ENCODE measurements at regions not wholly inside any gene's neighbourhood (a gene's known extent, or its start where the extent isn't known, plus 50 kb on each side); places are given as distances from the start of the nearest gene placed in this dataset.

DNA sequence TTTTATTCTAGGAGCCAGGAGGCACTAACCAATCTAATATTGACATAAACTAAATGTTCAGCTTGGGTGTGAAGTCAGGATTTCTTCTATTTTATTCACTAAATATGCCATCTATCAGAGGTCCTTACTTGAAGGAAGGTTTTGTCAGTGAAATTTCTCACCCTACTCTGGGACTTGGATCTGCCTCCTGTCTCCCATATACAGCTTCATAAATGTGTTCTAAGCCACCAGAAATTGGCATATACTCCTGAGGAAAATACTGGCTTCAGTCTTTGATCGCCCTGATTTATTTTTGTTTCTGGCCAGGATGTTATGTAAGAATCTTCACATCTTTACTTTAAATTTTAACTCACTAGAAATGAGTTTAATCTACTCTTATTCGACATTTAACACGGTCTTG is 647.7 kb downstream of the C6orf118 start:
- Histone ChIP-seq H2AK5ac (ENCODE audit: insufficient read length, low read length) (no peak overlapping the region), H4K20me1 (ENCODE audit: control insufficient read depth, insufficient read depth, insufficient read length) (no peaks in the 10 kb centered on the region), H2BK12ac (ENCODE audit: insufficient read length, low read depth, low read length) (no peak overlapping the region), H3K9me3 (ENCODE audit: control insufficient read depth, low read depth, low read length) (no peaks in the 10 kb centered on the region), H3K4me1 (ENCODE audit: insufficient read depth, low read length) (no peaks in the 10 kb centered on the region), H4K5ac (ENCODE audit: insufficient read length, low read depth, low read length) (no peak overlapping the region), H2AFZ (ENCODE audit: low read length) (no peak overlapping the region), H2BK5ac (ENCODE audit: insufficient read length, low read length) (no peak overlapping the region), H3K23me2 (ENCODE audit: insufficient read length, low read depth, low read length, poor library complexity, severe bottlenecking) (no peaks in the 10 kb centered on the region), H3K79me1 (ENCODE audit: insufficient read depth, low read depth, low read length, poor library complexity, severe bottlenecking) (no peaks in the 10 kb centered on the region), H3K4ac (ENCODE audit: low read depth, low read length) (no peak overlapping the region), H2BK20ac (ENCODE audit: low read depth, low read length, poor library complexity, severe bottlenecking) (no peak overlapping the region), H3K27ac (ENCODE audit: insufficient read length, low read depth, low read length) (no peak overlapping the region), H4K91ac (ENCODE audit: insufficient read length, low read depth, low read length) (no peak overlapping the region), H3K9ac (ENCODE audit: extremely low read depth, insufficient read length, low read length) (no peak overlapping the region), H4K8ac (replicated peaks; ENCODE audit: insufficient read length, low read depth, low read length) (no peak overlapping the region), H3K14ac (ENCODE audit: insufficient read depth, low read length) (no peak overlapping the region), H2BK120ac (ENCODE audit: low read depth, low read length, poor library complexity, severe bottlenecking) (no peak overlapping the region), H3K4me2 (ENCODE audit: insufficient read depth, insufficient read length, low read length) (no peak overlapping the region), H3K23ac (ENCODE audit: insufficient read length, low read depth, low read length) (no peak overlapping the region), H3K27me3 (ENCODE audit: insufficient read depth, low read length) (no peaks in the 10 kb centered on the region), H3K18ac (ENCODE audit: insufficient read length, low read depth, low read length) (no peak overlapping the region), H2BK15ac (ENCODE audit: low read depth, low read length) (no peak overlapping the region), H3K79me2 (ENCODE audit: insufficient read depth, low read length) (no peaks in the 10 kb centered on the region), H3T11ph (ENCODE audit: low read length) (no peak overlapping the region), H3K56ac (ENCODE audit: insufficient read length, low read depth, low read length) (no peak overlapping the region)
- no peak for DNase-seq
- peaks cover 5 to 11% (median 8%) of the 10 kb centered on the region in 3 experiments for H3K36me3 Mint-ChIP-seq (ENCODE audit: insufficient read depth in 1 of 3, low read depth in 3 of 3)
- H3K4me1 Mint-ChIP-seq: peaks cover 9 to 10% of the 10 kb centered on the region in 2 experiments
- no peaks in the 10 kb centered on the region for H3K27me3 Mint-ChIP-seq (ENCODE audit: low read depth)
- WGBS (ENCODE audit: extremely low coverage, insufficient read length, low lambda C conversion rate): no CpG with 5 or more reads among the region's 3 CpGs
- no peak overlapping the region for H3K27ac Mint-ChIP-seq
- peaks cover 7 to 14% of the 10 kb centered on the region in 2 experiments for H3K9me3 Mint-ChIP-seq
- H3K4me3 Mint-ChIP-seq: no peak overlapping the region
- TF ChIP-seq, protein P1, sequence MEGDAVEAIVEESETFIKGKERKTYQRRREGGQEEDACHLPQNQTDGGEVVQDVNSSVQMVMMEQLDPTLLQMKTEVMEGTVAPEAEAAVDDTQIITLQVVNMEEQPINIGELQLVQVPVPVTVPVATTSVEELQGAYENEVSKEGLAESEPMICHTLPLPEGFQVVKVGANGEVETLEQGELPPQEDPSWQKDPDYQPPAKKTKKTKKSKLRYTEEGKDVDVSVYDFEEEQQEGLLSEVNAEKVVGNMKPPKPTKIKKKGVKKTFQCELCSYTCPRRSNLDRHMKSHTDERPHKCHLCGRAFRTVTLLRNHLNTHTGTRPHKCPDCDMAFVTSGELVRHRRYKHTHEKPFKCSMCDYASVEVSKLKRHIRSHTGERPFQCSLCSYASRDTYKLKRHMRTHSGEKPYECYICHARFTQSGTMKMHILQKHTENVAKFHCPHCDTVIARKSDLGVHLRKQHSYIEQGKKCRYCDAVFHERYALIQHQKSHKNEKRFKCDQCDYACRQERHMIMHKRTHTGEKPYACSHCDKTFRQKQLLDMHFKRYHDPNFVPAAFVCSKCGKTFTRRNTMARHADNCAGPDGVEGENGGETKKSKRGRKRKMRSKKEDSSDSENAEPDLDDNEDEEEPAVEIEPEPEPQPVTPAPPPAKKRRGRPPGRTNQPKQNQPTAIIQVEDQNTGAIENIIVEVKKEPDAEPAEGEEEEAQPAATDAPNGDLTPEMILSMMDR (conservative IDR thresholded peaks at IDR 0.05): no peak

All from H9 (cell line).